ENCODE measurements at regions not wholly inside any gene's neighbourhood (a gene's known extent, or its start where the extent isn't known, plus 50 kb on each side); places are given as distances from the start of the nearest gene placed in this dataset.

DNA sequence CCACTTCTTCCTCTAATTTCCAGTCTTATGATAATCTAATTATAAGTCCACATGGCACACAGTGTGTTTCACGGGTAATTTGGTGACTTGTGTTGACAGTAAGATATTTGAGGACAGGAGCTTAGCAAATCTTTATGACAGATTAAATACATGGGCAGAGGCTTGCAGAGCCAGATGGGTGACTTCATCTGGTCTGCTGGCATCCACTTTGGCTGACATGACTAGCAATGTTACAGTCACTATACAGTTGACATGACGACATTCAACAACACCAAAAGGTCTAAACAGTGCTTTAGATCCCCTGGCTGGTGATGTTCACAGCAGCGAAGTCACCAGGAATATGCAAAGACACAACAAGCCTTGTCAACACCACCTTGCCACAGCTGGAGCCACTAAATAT is 147.2 kb downstream of the ETS2 start:
- FAIRE-seq, result no peak

DNA sequence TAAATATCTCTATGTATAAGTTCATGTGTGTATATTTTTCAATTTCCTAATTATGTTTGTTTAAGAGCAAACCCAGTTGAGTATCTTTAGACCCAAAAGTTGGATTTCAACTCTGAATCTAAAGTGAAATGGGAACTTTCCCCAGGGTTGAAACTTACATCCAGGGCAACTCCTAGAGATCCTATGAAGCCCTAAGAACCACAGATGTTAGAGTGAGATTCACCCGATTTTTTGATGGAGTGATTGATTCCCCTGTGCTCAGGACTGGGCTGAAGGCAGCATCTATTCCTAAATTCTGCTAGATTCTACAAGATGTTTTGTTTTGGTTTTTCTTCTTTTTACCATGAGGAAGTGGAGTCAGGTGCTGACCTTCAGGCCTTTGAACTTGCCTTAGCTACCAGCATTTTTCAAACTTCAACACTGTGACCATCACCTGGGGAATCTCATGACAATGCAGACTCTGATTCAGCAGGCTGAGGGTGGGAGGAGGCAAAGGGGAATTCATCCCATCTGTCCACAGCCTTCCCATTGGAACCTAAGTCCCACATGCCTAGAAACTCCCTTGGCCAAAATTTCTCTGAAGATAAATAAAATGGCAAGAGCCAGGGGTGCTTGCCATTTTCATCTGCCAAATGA is 145.5 kb downstream of the ETS2 start:
- FAIRE-seq, result no peak

DNA sequence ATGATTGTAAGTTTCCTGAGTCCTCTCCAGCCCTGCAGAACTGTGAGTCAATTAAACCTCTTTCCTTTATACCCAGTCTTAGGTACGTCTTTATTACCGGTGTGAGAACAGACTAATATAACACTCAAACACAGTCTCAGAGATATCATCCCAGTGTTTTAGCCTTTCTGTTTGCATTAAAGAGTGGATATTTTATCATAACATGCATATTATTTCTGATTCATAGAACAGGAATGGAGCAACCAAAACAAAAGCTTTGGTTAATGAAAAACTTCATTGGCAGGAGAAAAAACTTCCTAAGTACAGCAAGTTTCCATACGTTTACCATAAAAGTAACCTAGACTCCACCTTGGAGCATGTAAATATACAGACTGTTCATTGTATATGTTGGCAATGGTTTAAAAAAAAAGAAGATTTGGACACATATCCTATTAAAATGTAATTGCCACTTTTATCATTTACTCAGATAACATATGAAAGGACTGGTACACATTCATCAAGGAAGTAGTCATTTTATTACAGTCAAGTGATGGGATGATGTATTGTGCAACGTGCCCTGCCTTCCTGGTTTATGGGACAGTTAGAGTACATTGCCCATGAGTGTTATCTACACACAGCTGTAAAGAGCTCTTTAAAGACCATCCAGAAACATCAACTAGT is 144.8 kb downstream of the ETS2 start:
- FAIRE-seq, result no peak

DNA sequence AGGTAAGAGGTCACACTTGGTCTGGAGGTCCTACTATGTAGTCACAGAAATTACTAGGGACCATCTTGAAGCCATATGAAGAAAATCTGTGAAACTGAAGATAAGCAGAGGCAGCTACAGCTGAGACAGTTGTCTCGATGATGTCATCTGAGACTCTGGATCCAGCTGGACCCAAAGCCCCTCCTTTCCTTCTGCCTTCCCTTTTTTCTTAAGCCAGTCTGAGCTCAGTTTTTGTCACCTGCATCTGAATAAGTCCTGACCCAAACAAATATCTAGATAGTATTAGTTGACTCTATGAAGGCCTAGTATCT is 143.3 kb downstream of the ETS2 start:
- no peak for FAIRE-seq

DNA sequence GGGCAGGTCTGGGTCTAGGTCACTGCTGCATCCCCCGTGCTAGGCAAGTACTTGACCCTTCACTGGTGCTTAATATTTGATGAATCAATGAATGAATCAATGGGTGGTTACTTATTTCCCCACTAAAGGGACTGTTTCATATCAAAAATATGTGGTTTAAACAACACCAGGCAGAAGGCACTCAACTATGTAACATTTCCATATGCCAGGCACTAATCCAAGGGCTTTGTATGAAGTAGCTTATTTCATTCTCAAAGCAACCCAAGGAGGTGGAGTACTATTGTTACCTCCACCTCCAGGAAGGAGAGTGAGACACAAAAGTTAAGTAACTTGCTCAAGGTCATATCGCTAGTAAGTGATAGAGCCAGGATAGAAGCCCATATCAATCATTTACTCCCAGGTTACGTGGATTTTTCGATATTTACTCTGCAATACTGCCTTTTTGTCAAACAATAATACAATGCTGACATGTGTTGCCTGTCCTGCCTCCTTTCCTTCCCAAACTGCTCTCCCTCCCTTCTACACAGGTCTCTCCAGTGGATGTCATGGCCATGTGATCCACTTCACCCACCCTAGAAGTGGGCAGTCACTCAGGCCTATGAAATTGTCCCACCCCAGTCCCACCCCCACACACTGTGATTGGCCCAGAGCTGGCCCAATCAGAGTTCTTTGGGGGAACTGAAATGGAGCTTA is 142.8 kb downstream of the ETS2 start:
- FAIRE-seq, result no peak

DNA sequence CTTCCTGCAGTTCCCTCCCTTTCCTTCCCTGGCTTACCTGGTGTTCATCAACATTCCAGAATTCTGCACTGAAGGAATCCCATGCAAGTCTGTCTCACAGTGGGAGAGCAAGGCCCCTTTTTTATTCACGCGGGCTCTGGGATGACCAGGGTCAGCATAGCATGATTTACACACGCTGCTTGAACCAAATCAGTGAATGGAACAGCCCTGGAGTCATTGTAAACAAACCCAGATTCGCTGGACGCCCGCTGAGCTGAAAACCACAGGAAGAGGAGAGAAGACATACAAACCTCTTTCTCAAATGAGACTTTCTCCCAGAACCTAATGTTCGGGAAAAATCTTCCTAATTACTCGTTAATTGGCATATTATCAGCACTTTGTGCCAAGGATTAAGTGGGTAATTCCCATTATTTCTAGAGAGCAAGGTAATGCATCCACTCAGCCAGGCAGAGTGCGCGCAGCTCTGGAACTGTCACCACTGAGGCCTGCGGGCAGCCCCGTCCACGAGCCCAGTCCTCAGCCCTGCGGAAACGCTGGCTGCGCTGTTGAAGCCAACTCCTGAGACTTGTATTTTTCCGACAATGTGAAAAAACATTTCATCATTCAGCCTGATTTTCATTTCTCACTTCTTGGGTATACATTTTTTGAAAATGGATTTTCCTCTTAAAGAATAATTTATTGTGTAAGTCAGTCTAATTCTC is 140.0 kb downstream of the ETS2 start:
- no peak for FAIRE-seq

DNA sequence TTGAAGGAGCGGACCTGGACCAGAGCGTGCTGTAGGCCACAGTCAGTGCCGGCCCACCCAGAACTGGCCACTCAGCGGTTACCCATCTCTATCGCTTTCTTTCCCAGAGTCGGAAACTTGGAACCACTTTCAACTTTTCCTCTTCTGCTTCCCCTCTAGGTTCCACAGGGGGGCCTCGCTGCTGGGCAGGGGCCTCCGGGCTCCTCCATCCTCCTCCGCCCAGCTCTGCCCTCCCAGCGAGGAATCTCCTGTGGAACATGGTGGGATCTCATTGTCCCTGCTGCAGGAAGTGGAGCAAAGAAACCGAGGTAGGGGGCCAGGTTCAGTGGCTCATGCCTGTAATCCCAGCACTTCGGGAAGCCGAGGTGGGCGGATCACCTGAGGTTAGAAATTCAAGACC is 139.2 kb downstream of the ETS2 start:
- no peak for FAIRE-seq

DNA sequence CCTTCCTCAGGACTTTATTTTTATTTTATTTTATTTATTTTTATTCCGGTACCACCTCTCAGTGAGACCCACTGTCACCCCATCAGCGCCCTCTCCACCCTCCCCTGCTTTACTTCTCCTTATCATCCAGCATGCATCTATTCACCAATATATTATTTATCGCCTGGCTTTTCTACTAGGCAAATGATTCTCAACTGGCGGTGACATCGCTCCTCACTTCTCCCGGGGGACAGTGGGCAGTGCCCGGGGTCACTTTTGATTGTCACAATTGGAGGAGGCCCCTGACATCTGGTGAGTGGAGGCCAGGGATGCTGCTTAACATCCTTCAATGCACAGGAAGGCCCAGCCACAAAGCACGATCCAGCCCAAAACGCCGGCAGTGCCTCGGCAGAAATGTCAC is 138.7 kb downstream of the ETS2 start:
- no peak for FAIRE-seq

DNA sequence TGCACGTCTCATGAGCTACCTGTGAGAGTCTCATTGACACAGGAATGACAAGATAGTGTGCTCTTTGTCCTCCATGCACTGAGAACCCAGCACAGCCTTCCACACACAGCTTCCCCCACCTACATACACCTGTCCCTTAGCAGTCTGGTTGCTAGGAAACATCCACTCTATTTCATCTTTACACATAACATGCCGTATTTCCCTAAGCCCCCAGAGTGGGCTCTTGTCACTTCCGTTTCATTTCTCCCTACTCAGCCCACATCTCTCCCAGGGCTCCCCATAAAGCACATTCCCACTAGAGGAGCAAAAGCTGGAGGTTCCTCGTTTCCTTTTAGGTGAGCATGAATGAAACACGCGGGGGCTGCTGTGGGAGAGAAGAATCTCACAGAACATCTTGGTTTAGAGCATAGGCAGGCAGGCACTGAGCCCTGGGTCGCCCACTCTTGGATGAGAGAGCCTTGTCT is 137.1 kb downstream of the ETS2 start:
- FAIRE-seq, result no peak

DNA sequence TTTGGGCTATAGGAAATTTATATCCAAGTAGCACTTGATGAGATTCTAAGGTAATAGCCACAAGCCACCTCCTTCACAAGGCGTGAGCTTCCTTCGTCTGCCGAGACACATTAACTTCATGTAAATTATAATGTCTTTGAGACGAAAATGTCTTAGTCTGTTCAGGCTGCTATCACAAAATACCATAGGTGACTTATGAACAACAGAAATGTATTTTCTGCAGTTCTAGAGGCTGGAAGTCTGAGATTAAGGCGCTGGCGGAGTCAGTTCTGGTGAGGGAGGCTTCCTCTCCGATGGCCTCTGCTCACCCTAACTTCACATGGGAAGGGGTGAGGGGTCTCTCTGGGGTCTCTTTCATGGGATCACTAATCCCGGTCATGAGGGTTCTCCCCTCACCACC is 133.0 kb downstream of the ETS2 start:
- no peak for FAIRE-seq

DNA sequence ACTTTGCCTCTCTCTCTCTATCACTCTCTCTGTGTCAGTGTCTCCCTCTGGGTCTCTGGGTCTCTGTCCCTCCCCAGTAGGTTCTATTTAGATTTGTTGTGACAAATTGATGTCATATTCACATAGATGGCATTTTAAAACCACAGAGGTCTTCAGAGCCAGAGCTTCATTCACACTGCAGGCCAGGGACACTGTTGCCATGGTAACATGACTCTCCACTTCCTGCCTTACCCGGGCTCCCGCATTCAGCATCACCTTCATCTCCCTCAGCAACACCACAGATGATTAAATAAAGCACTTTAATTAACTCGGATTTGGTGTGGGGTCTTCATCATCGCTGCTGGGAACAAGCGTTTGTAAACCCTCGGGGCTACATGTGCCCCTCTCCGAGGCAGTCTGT is 132.6 kb downstream of the ETS2 start:
- FAIRE-seq, result no peak

DNA sequence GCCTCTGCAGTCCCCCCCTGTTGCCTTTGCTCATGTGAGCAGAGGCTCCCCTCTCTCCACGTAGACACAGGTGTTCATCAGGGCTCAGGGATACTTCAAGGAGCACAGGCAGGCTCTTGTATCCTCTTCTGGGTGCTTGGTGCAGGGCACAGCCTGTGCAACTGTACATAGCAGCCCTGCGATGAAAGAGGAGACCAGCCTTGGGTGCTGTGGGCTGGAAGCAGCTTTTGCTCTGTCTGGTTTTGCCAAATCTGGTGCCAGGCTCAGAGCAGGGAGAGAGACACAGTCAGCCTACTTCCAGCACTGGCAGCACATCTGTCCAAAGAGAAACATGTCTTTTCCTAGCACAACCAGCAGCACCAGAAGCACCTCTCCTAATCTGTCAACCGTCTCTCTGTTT is 132.1 kb downstream of the ETS2 start:
- FAIRE-seq, result no peak

DNA sequence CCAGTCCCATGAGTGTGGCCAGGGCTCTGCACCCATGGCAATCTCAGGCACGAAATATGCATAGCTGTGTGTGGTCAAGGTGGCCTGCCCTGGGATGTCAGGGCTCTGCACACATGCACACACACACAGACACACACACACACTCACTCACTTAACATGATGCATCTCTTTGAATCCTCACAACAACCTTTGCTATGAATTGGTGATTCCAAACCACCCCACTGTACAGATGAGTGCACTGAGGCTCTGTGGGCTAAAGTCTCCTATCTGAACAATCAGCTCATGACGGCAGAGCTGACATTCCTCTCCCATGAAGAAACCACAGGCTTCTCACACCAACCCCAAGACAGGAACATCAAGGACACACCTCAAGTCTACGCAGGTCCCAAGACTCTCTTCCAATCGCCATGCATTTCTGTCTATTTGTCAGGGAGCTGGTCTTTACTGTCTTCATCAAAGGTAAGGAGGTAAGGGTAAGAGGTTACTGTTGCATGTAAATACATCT is 131.6 kb downstream of the ETS2 start:
- no peak for FAIRE-seq

DNA sequence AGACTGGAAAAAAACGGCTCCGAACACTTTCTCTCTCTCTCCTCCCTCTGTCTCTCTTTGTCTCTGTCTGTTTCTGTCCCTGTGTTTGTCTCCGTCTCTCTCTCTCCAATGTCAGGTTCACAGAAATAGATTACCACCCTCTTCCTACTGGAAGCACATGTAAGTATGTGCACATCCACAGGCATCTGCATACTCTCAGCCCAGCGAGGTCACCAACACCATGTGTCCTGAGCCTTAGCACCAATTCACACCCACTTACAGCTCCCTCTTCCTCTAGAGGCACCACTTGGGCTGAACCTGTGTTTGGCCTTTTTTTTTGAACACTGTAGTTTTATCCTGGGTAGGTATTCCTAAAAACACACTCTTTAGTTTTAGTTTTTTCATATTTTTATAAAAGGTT is 130.5 kb downstream of the ETS2 start:
- no peak for FAIRE-seq

DNA sequence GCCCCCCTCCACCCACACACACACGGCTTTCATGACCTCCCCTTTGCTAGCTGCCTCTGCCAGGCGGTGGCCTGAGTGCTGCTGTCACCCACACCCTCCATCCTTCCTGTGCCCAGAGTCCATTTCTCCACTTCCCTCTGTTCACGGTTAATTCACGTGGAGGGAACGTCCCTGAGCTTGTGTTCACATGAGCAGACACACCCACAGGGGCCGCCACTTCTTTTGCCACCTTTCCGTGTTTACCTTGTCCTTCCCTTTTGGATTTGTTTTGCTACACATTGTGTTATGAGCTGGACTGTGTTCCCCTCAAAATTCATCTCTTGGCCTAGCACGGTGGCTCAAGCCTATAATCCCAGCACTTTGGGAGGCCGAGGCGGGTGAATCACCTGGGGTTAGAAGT is 128.0 kb downstream of the ETS2 start:
- FAIRE-seq, result no peak

DNA sequence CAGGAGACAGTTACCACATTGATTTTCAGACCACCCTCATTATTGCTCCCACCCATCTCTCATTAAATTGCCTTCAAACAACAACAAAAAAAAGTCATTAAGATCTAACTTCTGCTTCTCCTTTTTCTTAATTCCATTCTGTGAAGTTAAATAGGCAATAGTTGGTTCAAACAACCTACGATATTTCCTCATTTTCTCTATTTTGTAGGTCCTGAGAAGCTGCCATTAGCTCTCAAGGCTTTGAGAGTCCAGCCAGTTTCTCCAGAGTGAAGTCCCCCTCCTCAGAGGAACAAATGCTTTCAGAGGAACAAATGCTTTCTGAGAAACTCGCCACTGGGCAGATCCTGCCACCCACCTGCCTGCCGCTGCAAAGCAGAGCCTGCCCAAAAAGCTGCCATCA is 125.6 kb downstream of the ETS2 start:
- no peak for FAIRE-seq

DNA sequence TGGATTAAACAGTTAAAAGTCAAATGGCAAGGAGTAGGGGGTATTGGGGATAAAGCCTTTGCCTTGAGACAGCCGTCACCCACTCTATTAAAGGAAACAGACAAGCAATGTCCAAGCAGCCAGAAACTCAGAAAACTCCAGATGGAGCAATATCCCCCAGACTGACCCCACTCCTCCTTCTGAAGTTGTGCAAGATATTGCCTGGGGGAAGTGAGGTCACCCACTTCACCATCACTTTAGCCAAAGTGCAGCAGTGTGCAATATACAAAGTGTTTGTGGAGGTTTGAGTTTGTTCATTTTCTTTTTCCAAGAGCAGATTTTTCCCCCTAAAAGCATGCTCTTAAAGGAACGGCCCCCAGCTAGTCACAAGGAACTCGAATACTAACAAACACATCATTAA is 125.1 kb downstream of the ETS2 start:
- no peak for FAIRE-seq

DNA sequence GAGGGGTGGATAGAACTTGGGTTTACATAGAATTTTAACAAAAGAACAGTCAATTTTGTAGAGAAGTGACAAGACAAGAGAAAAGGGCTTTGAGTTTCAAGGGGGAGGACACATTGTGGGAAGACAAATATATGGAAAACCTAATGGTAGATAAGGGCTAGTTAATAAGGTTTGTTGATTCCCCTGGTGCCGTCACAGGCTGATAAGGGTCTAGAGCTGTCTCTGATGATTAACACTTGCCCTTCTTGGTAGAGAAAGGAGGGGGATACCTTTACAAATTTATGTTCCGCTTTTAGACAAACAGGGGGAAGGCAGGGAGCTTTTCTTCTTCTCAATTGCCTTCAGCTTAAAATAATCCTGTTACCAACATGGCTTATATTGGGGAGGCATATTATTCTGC is 124.3 kb downstream of the ETS2 start:
- FAIRE-seq, result no peak

DNA sequence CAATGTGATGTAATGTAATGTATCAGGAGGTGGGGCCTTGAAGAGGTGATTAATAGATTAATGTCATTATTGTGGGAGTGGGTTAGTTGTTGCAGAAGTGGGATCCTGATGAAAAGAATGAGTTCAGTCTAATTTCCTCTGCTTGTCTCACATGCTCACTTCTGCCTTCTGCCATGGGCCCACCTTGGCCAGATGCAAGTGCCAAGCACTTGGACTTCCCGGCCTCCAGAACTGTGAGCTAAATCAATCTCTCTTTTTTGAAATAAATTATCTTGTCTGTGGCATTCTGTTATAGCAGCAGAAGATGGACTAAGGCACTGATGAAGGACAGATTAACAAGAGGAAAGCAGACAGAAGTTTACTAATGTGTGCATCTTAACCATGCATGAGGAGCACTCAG is 123.9 kb downstream of the ETS2 start:
- no peak for FAIRE-seq

DNA sequence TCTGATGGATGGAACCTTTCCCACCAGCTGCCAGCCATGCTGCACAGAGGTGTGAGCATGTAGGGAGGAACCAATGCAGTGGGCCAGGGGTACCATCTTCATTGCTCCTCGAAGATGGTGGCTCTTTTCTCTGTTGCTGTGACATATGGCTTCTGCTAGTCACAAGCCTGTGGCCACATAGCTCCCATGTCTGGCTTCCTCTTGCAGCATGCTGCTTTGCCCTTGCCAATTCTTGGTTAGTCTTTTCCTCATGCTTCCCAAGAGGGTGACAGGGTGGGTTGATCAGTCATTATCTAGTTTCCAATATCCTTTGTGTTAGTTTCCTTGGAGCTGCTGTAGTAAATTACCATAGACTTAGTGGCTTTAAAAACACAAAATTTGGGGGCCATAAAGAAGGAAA is 123.4 kb downstream of the ETS2 start:
- FAIRE-seq, result no peak

DNA sequence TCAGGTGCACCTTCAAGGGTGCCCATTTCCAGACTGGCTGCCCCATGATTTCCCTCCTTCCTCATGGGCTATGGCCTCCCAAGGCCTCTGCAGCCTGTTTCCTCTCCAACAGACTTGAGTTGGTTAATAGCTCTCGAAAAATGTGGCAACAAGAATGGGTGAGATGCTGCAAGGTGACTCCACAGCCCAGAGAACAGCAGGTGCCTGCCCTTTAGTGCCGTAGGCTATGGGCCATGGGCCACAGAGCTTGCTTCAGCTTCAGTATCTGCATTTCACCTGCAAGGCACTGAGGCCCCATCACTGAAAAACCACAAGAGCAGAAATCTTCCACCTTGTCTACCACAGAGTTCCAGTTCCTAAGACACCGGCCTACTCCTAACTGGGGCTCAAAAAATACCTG is 122.0 kb downstream of the ETS2 start:
- FAIRE-seq, result no peak

DNA sequence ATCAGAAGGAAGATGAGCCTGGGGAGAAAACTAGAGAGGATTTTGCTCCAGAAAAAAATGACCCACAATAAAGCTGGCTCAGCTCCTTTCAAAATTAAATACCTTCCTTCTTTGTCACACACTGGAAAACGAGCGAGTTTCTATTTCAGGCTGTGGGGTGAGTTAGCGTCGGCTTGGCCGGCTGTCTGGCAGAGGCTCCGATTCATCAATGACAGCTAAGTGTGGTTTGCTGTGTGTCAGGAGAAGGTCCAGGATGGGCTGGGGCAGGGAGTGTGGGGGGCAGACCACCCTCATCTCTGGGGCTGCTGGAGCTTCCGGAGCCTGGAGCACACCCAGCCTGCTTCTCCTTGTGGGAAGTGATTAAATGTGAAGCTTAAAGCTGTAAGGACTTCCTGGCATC is 120.2 kb downstream of the ETS2 start:
- FAIRE-seq, result no peak

DNA sequence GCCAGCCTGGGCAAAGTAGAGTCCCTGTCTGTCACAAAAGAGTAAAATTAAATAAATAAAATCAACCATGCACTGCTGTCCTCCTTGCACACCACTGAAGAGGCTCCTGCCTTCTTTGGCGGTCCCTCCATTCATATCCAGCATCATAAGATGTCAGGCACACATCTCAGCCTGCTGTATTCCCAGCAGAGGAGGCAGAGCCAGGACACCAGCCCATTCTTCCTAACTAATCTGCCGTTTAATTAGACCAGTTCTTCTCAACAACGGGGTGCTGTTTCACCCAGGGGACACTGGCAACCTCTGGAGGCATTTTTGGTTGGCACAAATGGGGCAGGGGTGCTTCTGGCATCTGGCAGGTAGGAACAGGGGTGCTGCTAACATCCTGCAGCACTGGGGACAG is 119.7 kb downstream of the ETS2 start:
- FAIRE-seq, result no peak

DNA sequence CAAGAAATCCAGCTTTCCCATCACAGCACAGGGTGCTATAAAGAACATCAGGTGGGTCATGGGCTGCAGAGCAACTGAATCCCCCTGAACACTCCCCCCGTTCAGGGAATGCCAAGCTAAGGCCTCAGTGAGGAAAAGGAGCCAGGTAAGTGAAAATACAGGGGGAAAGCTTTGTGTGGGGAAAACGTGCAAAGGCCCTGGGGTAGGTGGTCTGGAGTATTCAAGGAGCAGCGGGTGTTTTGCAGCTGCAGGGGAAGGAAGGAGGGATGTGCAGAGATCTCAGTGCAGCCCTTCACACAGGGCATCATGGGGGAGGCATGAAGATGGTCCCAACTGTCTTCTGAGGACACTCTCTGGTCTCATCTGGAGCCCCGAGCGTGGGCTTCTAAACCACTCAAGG is 119.2 kb downstream of the ETS2 start:
- FAIRE-seq, result no peak

Data from A204.1 (cell line).